Mesothelial cell of epicardium (in vitro differentiated cells): ENCODE measurements at regions not wholly inside any gene's neighbourhood (a gene's known extent, or its start where the extent isn't known, plus 50 kb on each side); places are given as distances from the start of the nearest gene placed in this dataset.
"Not testable (repeated sequence)": the region's sequence is repeated elsewhere in the genome, so short reads cannot be mapped to it uniquely, and the experiment has no call there.

Experiments
- DNase-seq, 2 experiments: peaks; one replicate each; pipeline ENCODE4 v3.0.0; 2021; ENCODE audit warnings: low spot score in 2 of 2; ENCODE audit not compliant: unreplicated experiment in 2 of 2
- H3K27ac Mint-ChIP-seq: 2 replicates; pipeline ENCODE4 v1.8.0; 2021; ENCODE audit warnings: mixed read lengths
- H3K27me3 Mint-ChIP-seq: 2 replicates; pipeline ENCODE4 v1.8.0; 2021; ENCODE audit warnings: low read depth, mixed read lengths
- H3K36me3 Mint-ChIP-seq: 2 replicates; pipeline ENCODE4 v1.8.0; 2021; ENCODE audit warnings: mixed read lengths
- H3K4me1 Mint-ChIP-seq: 2 replicates; pipeline ENCODE4 v1.8.0; 2021; ENCODE audit warnings: mixed read lengths
- H3K4me3 Mint-ChIP-seq: 2 replicates; pipeline ENCODE4 v1.8.0; 2021; ENCODE audit warnings: mild to moderate bottlenecking, moderate library complexity, mixed read lengths
- H3K9me3 Mint-ChIP-seq: 2 replicates; pipeline ENCODE4 v1.8.0; 2021; ENCODE audit warnings: mixed read lengths
- TF ChIP-seq, protein P1 (sequence below): fragments of 200-600 bp; sonication (generic); IDR thresholded peaks from one replicate; pipeline ENCODE4 v1.5.0; 2021; ENCODE audit warnings: antibody characterized with exemption; ENCODE audit not compliant: unreplicated experiment

DNA sequence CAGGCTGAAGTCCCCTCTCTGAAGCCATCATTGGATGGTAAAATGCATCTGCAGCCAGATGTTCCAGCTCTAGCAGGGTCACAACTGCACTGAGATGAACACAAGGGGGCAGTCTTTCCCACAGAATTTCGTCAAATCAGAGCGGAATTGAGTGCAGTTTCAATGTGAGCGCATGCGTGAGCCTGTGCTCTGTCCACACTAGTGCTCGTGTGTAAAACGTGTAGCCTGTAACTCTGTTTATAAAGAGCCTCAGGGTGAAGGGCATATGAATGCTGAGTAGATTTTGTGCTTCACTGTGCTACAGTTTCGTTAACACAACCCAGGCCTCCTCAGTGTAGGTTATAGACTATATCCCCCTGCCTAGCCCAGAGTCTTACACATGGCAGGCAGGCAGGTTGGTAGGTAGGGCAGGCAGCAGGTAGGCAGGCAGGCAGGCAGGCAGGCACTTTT is 92.7 kb upstream of the GOLGA6L4 start:
- DNase-seq = peak; percentile 53 to 82
- Mint-ChIP-seq H3K4me3 (peak overlapping the region; percentile 24), H3K36me3 (no peaks in the 10 kb centered on the region), H3K27me3 (peaks cover 2% of the 10 kb centered on the region), H3K9me3 (no peaks in the 10 kb centered on the region), H3K27ac (peak overlapping the region; percentile 19), H3K4me1 (peaks cover 8% of the 10 kb centered on the region)
- TF ChIP-seq, protein P1, sequence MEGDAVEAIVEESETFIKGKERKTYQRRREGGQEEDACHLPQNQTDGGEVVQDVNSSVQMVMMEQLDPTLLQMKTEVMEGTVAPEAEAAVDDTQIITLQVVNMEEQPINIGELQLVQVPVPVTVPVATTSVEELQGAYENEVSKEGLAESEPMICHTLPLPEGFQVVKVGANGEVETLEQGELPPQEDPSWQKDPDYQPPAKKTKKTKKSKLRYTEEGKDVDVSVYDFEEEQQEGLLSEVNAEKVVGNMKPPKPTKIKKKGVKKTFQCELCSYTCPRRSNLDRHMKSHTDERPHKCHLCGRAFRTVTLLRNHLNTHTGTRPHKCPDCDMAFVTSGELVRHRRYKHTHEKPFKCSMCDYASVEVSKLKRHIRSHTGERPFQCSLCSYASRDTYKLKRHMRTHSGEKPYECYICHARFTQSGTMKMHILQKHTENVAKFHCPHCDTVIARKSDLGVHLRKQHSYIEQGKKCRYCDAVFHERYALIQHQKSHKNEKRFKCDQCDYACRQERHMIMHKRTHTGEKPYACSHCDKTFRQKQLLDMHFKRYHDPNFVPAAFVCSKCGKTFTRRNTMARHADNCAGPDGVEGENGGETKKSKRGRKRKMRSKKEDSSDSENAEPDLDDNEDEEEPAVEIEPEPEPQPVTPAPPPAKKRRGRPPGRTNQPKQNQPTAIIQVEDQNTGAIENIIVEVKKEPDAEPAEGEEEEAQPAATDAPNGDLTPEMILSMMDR = peak; percentile 75

DNA sequence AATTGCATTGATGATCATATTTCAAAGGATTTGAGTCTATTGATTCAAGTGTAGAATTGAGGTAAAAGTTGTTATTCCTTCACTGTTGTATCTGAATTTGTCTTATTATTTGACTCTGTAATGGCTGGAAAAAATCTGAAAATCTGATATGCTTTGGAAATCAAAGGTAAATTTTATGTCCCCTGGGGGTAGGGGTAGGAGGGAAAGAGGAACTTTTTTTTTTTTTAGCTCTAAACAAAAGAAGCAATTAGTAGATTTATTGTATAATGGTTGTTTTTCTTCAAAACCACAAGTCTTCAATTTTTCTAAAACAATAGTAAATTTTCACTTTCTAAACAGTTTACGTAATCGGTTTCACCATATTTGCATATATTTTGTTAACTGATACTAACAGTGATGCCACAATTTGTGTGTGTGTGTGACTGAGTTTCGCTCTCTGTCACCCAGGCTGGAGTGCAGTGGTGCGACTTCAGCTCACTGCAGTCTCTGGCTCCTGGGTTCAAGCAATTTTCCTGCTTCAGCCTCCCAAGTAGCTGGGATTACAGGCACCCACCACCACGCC is 91.7 kb upstream of the GOLGA6L4 start:
- Mint-ChIP-seq H3K36me3 (no peaks in the 10 kb centered on the region), H3K4me3 (no peak overlapping the region), H3K9me3 (no peaks in the 10 kb centered on the region), H3K4me1 (peaks cover 8% of the 10 kb centered on the region), H3K27me3 (peaks cover 2% of the 10 kb centered on the region), H3K27ac (no peak overlapping the region)
- DNase-seq = no peak
- TF ChIP-seq, protein P1 = no peak

DNA sequence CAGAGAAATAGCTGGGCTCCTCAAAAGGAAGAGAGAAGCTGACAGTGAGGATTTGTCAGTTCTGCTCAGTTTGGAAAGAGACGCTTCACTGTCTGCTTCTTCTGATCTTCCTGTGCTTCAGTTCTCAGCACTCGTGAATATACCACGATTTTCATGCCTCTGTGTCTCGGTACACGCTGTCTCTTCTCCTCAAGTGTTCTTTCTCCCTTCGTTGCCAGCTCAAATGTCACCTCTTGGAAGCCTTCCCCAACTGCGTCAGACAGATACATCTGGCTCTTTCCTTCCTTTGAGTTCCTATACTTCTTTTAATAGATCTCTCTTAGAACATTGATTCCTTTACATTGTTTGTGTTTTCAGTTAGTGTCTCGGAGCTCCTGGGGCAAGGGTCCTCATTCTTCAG is 90.6 kb upstream of the GOLGA6L4 start:
- not testable (repeated sequence) for H3K36me3 Mint-ChIP-seq, H3K9me3 Mint-ChIP-seq, H3K27me3 Mint-ChIP-seq, DNase-seq, H3K27ac Mint-ChIP-seq, H3K4me3 Mint-ChIP-seq
- peaks cover 13% of the 10 kb centered on the region for H3K4me1 Mint-ChIP-seq

DNA sequence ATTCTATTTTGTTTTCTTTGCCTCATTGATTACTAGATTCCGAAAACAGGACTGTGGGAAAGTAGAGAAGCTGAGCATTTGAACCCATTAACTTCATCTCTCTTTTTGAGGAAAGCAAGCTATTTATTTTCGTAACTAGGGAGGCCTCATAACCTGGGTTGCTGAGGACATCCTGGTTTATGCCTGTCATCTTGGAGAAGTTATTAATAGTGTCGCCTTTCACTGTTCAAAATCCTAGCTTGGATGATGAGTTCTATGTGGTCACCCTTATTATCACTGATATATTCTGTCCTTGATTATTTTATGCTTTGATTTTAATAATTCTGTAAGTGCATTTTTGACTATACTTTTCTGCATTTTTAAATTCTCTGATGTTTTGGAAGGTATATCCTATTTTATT is 89.3 kb upstream of the GOLGA6L4 start:
- not testable (repeated sequence) for H3K27me3 Mint-ChIP-seq, DNase-seq, H3K4me3 Mint-ChIP-seq, H3K27ac Mint-ChIP-seq, H3K36me3 Mint-ChIP-seq, H3K9me3 Mint-ChIP-seq
- peaks cover 16% of the 10 kb centered on the region for H3K4me1 Mint-ChIP-seq

DNA sequence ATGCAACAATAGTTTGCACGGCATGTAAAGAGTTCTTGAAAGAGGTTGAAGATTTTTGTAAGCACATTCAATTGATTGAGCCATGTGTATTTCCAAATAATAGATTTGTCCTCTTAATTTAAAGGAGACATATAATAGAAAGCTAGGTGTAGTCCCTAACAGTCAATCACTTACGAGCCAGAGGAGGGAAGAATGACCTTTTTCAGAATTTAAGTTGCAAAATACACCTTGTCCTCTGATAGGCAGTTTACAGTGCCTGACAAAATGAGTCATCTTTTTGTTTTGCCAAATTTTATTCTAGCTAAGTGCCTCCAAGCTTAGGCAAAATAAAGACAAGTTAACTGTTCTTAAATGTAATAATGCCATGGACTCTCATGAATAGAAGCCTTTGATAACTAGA is 88.3 kb upstream of the GOLGA6L4 start:
- H3K36me3 Mint-ChIP-seq, H3K27ac Mint-ChIP-seq, H3K4me3 Mint-ChIP-seq, DNase-seq, H3K27me3 Mint-ChIP-seq, H3K9me3 Mint-ChIP-seq: not testable (repeated sequence)
- H3K4me1 Mint-ChIP-seq = peaks cover 22% of the 10 kb centered on the region

DNA sequence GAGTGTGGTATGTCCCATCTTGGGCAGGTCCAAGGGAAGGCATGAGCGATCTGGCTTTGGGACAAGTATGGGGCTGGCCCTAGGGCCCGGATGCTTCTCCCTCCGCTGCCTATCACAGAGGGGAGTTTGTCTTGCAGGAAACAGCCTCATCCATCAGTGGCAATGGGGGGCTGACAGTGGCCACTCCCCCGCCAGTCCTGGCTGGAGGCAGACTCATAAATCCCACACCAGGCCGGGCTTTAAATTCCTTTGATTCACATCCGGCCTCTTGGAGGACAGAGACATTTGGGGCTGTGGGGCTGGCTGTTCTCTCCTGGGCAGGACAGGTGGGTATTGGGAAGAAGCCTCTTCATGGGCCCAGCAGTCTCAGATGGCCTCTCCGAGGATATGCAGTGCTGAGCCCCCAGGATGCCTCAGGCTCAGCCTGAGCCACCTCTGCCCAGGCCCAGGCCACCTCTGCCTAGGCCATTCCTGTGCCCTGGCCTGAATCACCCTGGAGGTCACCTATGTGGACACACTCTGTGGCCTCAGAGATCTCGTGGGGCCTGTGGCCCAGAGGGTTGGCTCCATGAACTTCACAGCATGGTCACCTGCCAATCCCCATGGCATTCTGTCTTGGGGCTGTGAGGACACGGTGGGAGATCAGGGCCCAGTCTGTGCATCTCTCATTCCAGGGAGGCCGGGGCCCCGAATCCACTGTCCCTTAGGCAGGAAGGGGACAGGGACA is 84.2 kb upstream of the GOLGA6L4 start:
- DNase-seq = peak in 1 of 2 experiments; percentile 66
- Mint-ChIP-seq H3K27me3 (no peaks in the 10 kb centered on the region), H3K9me3 (no peaks in the 10 kb centered on the region), H3K4me1 (peaks cover 31% of the 10 kb centered on the region), H3K27ac (peak overlapping the region; percentile 30), H3K36me3 (no peaks in the 10 kb centered on the region), H3K4me3 (no peak overlapping the region)
- TF ChIP-seq, protein P1 = no peak

DNA sequence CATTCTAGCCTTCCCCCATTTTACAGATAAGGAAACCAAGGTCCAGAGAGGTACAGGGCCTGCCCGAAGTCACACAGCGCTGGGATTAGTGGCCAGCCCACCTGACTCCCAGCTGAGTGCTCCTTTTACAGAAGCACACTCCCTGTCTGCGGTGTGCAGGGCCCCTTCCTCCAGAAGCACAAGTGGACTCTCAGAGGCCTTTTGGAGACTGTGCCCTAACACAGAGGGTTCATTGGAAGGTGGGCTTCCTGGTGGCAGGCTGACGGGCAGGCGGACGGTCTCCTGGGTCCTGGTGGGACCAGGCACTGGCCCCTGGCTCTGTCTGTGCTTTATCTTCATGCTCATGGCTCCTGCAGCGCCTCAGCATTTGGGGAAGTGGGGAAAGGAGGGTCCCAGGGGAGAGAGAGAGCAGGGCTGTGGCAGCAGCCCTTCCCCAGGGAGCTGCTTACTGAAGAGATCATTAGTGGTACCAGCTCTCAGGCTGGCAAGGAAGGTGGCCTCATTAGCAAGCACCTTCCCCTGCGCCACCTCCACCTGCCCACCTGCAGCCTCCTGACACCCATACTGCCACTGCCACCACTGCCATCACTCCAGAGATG is 83.1 kb upstream of the GOLGA6L4 start:
- H3K27me3 Mint-ChIP-seq, H3K36me3 Mint-ChIP-seq, H3K9me3 Mint-ChIP-seq, H3K4me3 Mint-ChIP-seq, DNase-seq, H3K27ac Mint-ChIP-seq: not testable (repeated sequence)
- peaks cover 41% of the 10 kb centered on the region for H3K4me1 Mint-ChIP-seq

DNA sequence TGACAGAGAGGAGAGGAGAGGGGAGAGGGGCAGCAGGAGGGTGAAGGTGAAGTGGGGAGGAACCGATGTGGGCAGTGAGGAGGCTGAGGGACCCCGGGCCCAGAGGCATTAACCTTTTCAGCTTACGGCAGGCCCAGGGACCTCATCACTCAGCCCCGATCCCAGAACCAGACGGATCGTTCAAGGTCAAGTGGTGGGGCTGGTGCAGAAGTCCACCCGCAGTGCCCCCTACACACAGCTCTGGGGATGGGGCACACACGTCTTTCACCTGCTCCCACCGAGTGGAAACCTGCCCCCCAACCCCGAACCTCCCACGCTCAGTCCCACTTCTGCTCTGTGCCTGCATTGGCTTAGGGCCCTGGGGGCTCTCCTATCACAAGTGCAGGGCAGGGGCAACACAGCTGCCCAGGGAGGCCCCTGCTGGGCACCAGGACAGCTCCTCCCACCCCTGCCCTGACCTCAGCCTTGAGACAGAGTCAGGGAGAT is 81.9 kb upstream of the GOLGA6L4 start:
- not testable (repeated sequence) for H3K9me3 Mint-ChIP-seq, H3K27ac Mint-ChIP-seq, H3K36me3 Mint-ChIP-seq, DNase-seq, H3K27me3 Mint-ChIP-seq, H3K4me3 Mint-ChIP-seq
- H3K4me1 Mint-ChIP-seq = peaks cover 48% of the 10 kb centered on the region

DNA sequence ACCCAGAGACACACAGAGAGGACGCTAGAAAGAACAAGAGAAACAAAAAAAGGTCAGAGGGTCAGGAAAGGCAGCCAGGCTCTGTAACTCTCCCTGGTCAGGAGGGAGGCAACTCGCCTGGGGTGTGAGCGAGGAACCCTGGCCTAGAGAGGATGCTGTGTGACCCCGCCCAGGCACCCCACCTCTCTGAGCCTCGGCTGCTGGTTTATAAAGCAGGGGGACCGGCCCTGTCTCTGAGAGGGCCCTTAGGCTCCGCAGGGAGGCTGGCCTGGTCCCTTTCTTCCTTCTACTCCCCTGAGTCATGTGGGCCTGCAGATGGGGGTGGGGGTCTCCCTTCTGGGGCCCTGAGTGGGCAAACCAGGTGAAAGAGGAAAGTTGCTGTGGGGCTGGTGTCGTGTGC is 81.3 kb upstream of the GOLGA6L4 start:
- Mint-ChIP-seq H3K27ac (peak overlapping the region; percentile 34), H3K4me1 (peaks cover 44% of the 10 kb centered on the region)
- not testable (repeated sequence) for H3K9me3 Mint-ChIP-seq, DNase-seq, H3K36me3 Mint-ChIP-seq, H3K4me3 Mint-ChIP-seq, H3K27me3 Mint-ChIP-seq

DNA sequence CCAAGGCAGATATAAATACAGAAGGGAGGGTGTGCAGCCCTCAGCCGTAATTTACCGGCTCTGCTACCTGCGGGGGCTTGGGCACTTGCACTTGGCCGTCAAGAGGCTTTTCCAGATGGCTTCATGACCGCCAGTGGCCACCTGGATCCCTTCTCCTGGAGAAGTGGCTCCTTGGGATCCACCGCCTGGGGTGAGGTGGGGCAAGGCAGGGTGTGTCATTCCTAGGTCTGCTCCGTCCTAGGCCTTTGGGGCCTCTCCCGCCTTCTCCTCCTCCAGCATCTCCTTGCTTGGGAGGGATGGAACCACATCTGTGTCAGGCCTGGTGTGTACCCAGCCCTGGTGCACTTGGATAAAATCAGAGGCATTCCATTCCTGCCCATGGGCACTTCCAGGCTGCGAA is 80.8 kb upstream of the GOLGA6L4 start:
- H3K4me1 Mint-ChIP-seq = peaks cover 44% of the 10 kb centered on the region
- not testable (repeated sequence) for H3K36me3 Mint-ChIP-seq, H3K27me3 Mint-ChIP-seq, H3K27ac Mint-ChIP-seq, H3K9me3 Mint-ChIP-seq, DNase-seq, H3K4me3 Mint-ChIP-seq
